ENCODE measurements at regions not wholly inside any gene's neighbourhood (a gene's known extent, or its start where the extent isn't known, plus 50 kb on each side); places are given as distances from the start of the nearest gene placed in this dataset.

GRCh38 chr1:224061436-224061835 lies 52.5 kb upstream of the FBXO28 start:
- H3K4me2 ChIP-seq, result no peak overlapping the region

GRCh38 chr1:224059897-224060427 lies 53.9 kb upstream of the FBXO28 start:
- H3K4me1 ChIP-seq (ENCODE audit: low read depth, poor library complexity, severe bottlenecking), result peaks cover 1% of the 10 kb centered on the region
- no peaks in the 10 kb centered on the region for H3K36me3 ChIP-seq (ENCODE audit: insufficient read depth)
- no peak overlapping the region for H3K9ac ChIP-seq
- no peaks in the 10 kb centered on the region for H4K20me1 ChIP-seq (ENCODE audit: insufficient read depth)
- no peaks in the 10 kb centered on the region for H3K27me3 ChIP-seq (ENCODE audit: insufficient read depth, low read depth)
- no peaks in the 10 kb centered on the region for H3K79me2 ChIP-seq (ENCODE audit: insufficient read depth, low read depth)
- no peak overlapping the region for H3K4me2 ChIP-seq
- H3K27ac ChIP-seq, result no peak overlapping the region
- no peak for TF ChIP-seq CTCF (conservative IDR thresholded peaks at IDR 0.05; ENCODE audit: low read depth, low read length)
- H3K4me3 ChIP-seq (IDR thresholded peaks at IDR 0.05; ENCODE audit: insufficient read depth, low read depth, low read length), result no peak overlapping the region
- no peak overlapping the region for H2AFZ ChIP-seq (ENCODE audit: low read depth)

More at GRCh38 chr1:224061436-224061835, 52.5 kb upstream of the FBXO28 start:
- no peak overlapping the region for H3K27ac ChIP-seq
- H3K27me3 ChIP-seq (ENCODE audit: insufficient read depth, low read depth), result no peaks in the 10 kb centered on the region
- H3K36me3 ChIP-seq (ENCODE audit: insufficient read depth), result no peaks in the 10 kb centered on the region
- no peak overlapping the region for H3K9ac ChIP-seq
- no peak overlapping the region for H2AFZ ChIP-seq (ENCODE audit: low read depth)
- H3K4me1 ChIP-seq (ENCODE audit: low read depth, poor library complexity, severe bottlenecking), result peaks cover 10% of the 10 kb centered on the region
- H3K4me3 ChIP-seq (IDR thresholded peaks at IDR 0.05; ENCODE audit: insufficient read depth, low read depth, low read length), result no peak overlapping the region
- H3K79me2 ChIP-seq (ENCODE audit: insufficient read depth, low read depth), result no peaks in the 10 kb centered on the region
- H4K20me1 ChIP-seq (ENCODE audit: insufficient read depth), result no peaks in the 10 kb centered on the region
- no peak for TF ChIP-seq CTCF (conservative IDR thresholded peaks at IDR 0.05; ENCODE audit: low read depth, low read length)

- Histone ChIP-seq H3K27me3 (ENCODE audit: insufficient read depth, low read depth) (no peaks in the 10 kb centered on the region), H4K20me1 (ENCODE audit: insufficient read depth) (no peaks in the 10 kb centered on the region), H3K4me3 (IDR thresholded peaks at IDR 0.05; ENCODE audit: insufficient read depth, low read depth, low read length) (no peak overlapping the region), H3K36me3 (ENCODE audit: insufficient read depth) (no peaks in the 10 kb centered on the region), H3K4me1 (ENCODE audit: low read depth, poor library complexity, severe bottlenecking) (no peaks in the 10 kb centered on the region), H3K4me2 (no peak overlapping the region), H2AFZ (ENCODE audit: low read depth) (no peak overlapping the region), H3K27ac (no peak overlapping the region), H3K79me2 (ENCODE audit: insufficient read depth, low read depth) (no peaks in the 10 kb centered on the region), H3K9ac (no peak overlapping the region)
- no peak for TF ChIP-seq CTCF (conservative IDR thresholded peaks at IDR 0.05; ENCODE audit: low read depth, low read length)
Observed at GRCh38 chr1:224058303-224058702, 55.6 kb upstream of the FBXO28 start.

GRCh38 chr1:224057461-224058199 lies 56.3 kb upstream of the FBXO28 start:
- Histone ChIP-seq H3K27ac (no peak overlapping the region), H3K4me1 (ENCODE audit: low read depth, poor library complexity, severe bottlenecking) (no peaks in the 10 kb centered on the region), H3K79me2 (ENCODE audit: insufficient read depth, low read depth) (no peaks in the 10 kb centered on the region), H3K36me3 (ENCODE audit: insufficient read depth) (no peaks in the 10 kb centered on the region), H3K27me3 (ENCODE audit: insufficient read depth, low read depth) (no peaks in the 10 kb centered on the region), H3K4me2 (no peak overlapping the region), H4K20me1 (ENCODE audit: insufficient read depth) (no peaks in the 10 kb centered on the region), H3K9ac (no peak overlapping the region), H3K4me3 (IDR thresholded peaks at IDR 0.05; ENCODE audit: insufficient read depth, low read depth, low read length) (no peak overlapping the region), H2AFZ (ENCODE audit: low read depth) (no peak overlapping the region)
- TF ChIP-seq CTCF (conservative IDR thresholded peaks at IDR 0.05; ENCODE audit: low read depth, low read length), result no peak
